Mucosa of gallbladder (tissue), 1 donor: ENCODE measurements at regions not wholly inside any gene's neighbourhood (a gene's known extent, or its start where the extent isn't known, plus 50 kb on each side); places are given as distances from the start of the nearest gene placed in this dataset.
"Not testable (repeated sequence)": the region's sequence is repeated elsewhere in the genome, so short reads cannot be mapped to it uniquely, and the experiment has no call there.

Experiments
- DNase-seq: peaks from one replicate; pipeline ENCODE4 v3.0.0-alpha.2; 2020; ENCODE audit warnings: low spot score
- donor health status: DM: no; HTN: no; CAD: no.

- no peak for DNase-seq
These were observed 50.3 kb upstream of the KYNU start for GRCh38 chr2:142827170-142827569.

GRCh38 chr2:142825861-142826260 is 51.6 kb upstream of the KYNU start:
- DNase-seq: no peak

GRCh38 chr2:142824756-142825155 is 52.7 kb upstream of the KYNU start:
- no peak for DNase-seq

GRCh38 chr2:142822190-142822589 is 55.3 kb upstream of the KYNU start:
- no peak for DNase-seq

GRCh38 chr2:142819411-142819810 is 58.1 kb upstream of the KYNU start:
- DNase-seq: no peak

GRCh38 chr2:142815375-142815774 is 62.1 kb upstream of the KYNU start:
- no peak for DNase-seq

GRCh38 chr2:142813830-142814829 is 63.3 kb upstream of the KYNU start:
- DNase-seq: no peak

GRCh38 chr2:142811644-142812043 is 65.8 kb upstream of the KYNU start:
- not testable (repeated sequence) for DNase-seq

- no peak for DNase-seq
These were observed 72.2 kb upstream of the KYNU start for GRCh38 chr2:142805244-142805643.

- no peak for DNase-seq
These were observed 74.3 kb upstream of the KYNU start for GRCh38 chr2:142803158-142803557.

GRCh38 chr2:142796588-142796987 is 80.9 kb upstream of the KYNU start:
- DNase-seq: no peak

- DNase-seq: no peak
These were observed 81.3 kb upstream of the KYNU start for GRCh38 chr2:142796161-142796560.

- DNase-seq: no peak
These were observed 82.6 kb upstream of the KYNU start for GRCh38 chr2:142794850-142795249.

GRCh38 chr2:142792328-142792727 is 85.1 kb upstream of the KYNU start:
- DNase-seq: not testable (repeated sequence)

GRCh38 chr2:142791335-142791734 is 86.1 kb upstream of the KYNU start:
- no peak for DNase-seq

- DNase-seq: no peak
These were observed 90.4 kb upstream of the KYNU start for GRCh38 chr2:142786918-142787702.

- DNase-seq: no peak
These were observed 94.5 kb upstream of the KYNU start for GRCh38 chr2:142782942-142783443.

GRCh38 chr2:142781146-142781545 is 96.3 kb upstream of the KYNU start:
- DNase-seq: no peak

GRCh38 chr2:142778289-142778688 is 99.2 kb upstream of the KYNU start:
- no peak for DNase-seq

- DNase-seq: no peak
These were observed 99.7 kb upstream of the KYNU start for GRCh38 chr2:142777742-142778141.

GRCh38 chr2:142769761-142770160 is 107.7 kb upstream of the KYNU start:
- no peak for DNase-seq

- DNase-seq: no peak
These were observed 109.6 kb upstream of the KYNU start for GRCh38 chr2:142767847-142768246.

GRCh38 chr2:142758973-142759372 is 118.5 kb upstream of the KYNU start:
- no peak for DNase-seq
